Peyer's patch (tissue), 4 donors: ENCODE measurements at regions not wholly inside any gene's neighbourhood (a gene's known extent, or its start where the extent isn't known, plus 50 kb on each side); places are given as distances from the start of the nearest gene placed in this dataset.

Source experiments
- CTCF ChIP-seq, 6 experiments: fragments of 450-650 bp in 4 of 6; fragments of 200-600 bp in 2 of 6; sonication (generic) in 1 of 6; IDR thresholded peaks; one replicate each; pipeline ENCODE4 v1.5.1; 2017 to 2019; ENCODE audit warnings: antibody characterized with exemption in 6 of 6, mild to moderate bottlenecking in 3 of 6, moderate library complexity in 1 of 6
- POLR2A ChIP-seq, 2 donors: fragments of 450-650 bp; IDR thresholded peaks; one replicate each; pipeline ENCODE4 v1.5.1; 2017; ENCODE audit warnings: antibody characterized with exemption in 2 of 2, mild to moderate bottlenecking in 2 of 2, moderate library complexity in 2 of 2

GRCh38 chr7:46343802-46344201, 422.7 kb upstream of the IGFBP3 start:
- TF ChIP-seq CTCF (IDR thresholded peaks at IDR 0.05) = no peak
- no peak for TF ChIP-seq POLR2A (IDR thresholded peaks at IDR 0.05)
